ELF-1 (cell line): ENCODE measurements at regions not wholly inside any gene's neighbourhood (a gene's known extent, or its start where the extent isn't known, plus 50 kb on each side); places are given as distances from the start of the nearest gene placed in this dataset.
A peak's percentile ranks its signal among the peaks of the same experiment; 100 is the strongest.

Experiments
- DNase-seq: peaks from one replicate; pipeline ENCODE4 v3.0.0-alpha.2; 2016; ENCODE audit warnings: low read depth, low spot score

DNA sequence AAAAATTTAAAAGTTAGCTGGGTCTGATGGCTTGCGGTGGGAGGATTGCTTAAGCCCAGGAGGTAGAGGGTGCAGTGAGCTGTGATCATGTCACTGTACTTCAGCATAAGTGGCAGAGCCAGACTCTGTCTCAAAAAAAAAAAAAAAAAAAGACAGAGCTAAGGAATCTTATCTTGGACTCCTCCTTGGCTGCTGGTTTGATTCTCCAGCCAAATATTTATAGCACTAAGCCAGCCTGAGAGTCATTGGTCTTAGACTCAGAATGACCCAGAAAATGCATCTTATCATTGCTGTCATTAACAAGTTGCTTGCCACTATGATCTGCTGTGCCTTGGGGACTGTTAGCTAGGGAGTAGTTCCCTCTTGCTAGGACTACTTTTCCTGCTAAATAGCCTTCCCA lies 164.7 kb downstream of the GNAT3 start:
- DNase-seq = no peak

DNA sequence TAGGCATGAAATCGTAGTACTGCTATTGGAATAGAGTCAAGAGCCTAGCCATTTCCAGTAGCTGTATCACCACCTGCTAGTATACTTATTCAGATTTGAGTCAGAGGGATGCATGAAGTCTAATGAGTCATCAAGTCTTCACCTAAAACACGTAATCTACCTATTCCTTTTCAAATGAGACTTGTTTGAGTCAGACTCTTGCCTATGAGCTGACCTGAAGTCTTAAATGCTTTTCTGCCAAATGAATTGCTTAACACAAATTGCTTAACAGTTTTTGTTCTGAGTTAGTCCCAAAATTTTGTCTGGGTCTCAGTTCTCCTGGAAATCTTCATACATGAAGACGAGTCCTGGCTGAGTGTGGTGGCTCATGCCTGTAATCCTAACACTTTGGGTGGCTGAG lies 165.2 kb downstream of the GNAT3 start:
- no peak for DNase-seq

DNA sequence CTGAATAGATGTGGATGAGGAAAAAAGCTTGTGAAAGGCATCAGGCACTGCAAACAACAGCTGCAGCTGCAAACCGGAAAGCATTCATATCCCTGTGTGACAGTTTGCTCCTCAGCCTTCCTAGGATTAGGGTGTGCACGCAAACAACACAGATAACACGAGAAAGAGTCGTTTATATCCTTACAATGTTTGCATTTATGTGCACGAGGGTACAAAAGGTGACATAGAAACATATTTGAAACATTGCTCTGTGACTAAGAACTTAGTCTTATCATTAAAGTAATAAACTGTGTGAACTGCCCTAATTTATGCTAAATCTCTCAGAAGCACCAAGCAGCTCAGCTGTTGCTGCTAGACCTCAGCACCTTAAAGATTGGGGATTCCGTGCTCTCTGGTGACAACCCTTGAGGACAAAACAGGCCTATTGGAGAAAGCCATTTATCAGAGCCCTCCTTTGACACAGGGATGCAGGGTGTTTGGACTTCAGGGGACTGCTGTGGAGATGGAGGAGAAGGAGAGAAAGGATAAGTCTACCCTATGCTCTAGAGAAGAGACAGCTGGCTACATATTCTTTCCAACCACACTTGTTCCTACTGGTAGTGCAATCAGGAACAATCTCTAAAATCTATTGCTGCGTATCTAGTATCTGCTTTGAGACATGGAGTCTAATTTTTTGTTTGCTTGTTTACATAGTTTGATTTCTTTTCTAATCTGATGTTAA lies 176.2 kb downstream of the GNAT3 start:
- no peak for DNase-seq

DNA sequence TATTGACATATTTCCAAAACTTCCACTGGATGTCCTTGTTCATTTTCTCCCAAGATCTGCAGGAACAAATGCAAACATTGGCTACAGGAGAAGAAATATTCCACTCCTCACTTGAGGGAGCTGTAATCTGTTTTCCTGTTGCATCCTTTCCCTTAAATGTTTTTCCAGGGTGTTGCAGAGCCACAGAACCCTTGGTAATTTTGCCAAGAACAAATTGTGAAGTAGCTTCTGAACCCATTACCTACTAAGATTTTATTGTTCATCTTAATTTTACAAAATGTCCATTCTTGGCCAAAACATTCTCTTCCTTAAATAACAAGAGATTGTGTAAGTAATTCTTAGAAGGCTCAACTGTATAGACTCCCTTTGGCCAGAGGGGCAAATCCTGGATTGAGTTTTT lies 177.0 kb downstream of the GNAT3 start:
- DNase-seq = no peak

DNA sequence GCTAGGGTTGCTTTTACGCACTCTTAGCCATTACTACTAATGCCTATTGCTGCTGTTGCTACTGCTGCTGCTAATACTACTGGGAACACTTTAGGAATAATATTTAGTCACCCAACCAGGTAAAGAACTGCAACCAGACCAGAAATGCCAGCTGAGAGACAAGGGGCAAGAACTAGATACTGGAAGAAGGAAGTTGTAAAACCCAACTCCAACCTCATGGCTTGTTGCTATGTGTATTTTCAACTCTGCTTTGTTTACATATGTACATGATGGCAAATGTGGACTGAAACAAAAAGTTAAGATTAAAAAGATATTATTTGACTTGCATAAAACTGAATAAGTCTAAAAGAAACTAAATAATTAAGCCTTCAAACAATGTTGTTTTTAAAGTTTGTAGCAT lies 177.7 kb downstream of the GNAT3 start:
- no peak for DNase-seq

DNA sequence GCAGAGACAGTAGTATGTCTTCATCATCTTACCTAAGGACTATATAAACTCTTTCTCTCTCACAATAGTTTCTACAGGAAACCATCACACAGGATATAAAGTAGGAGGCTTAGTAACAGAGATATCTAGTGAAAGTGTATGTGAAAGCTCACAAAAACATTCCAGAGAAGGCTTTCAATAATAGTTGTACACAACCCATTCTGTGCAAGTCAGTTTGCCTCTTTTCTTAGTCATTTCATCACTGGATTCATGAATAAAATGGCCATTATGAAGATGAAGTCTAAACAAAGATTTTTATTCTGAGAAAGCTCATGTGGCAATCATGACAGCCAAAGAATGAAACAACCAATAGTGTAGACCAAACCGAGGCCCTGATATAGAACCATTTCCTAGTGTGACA lies 178.8 kb downstream of the GNAT3 start:
- DNase-seq = no peak

DNA sequence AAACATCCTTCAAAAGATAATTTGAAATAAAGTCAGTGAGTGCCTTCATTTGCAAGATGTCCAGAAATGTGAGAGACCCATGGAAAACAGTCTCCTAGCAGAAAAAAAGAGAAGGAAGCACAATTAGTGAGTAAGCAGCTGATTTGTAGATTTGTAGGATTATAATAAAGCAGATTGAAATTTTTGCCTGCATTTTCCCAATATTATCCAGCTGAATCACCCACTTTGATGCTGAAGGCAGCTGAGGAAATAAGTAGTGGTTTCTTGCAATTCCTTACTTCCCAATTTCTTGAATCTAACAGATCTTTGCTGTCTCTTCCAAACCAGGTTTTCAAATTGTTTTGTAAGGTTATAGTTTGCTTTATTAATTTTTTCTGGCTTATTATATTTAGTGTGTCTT lies 181.4 kb downstream of the GNAT3 start:
- DNase-seq = no peak

DNA sequence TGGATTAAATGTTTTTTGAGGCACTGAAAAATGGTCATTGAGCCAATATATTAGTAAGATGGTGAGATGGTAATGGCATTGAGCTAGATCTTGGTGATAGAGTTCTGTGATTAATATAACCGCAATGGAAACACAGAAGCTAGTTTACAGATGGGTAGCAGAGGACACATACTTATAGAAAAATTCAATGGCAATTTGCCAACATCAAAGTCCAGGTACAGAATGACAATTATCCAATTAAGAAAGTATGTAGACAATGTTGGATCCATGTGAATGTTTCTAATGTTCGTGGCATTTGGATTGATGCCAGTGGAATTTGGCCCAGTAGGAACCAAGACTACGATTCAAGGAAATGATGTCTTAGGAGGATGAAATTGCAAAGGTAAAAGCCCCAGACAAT lies 187.8 kb downstream of the GNAT3 start:
- DNase-seq = no peak

DNA sequence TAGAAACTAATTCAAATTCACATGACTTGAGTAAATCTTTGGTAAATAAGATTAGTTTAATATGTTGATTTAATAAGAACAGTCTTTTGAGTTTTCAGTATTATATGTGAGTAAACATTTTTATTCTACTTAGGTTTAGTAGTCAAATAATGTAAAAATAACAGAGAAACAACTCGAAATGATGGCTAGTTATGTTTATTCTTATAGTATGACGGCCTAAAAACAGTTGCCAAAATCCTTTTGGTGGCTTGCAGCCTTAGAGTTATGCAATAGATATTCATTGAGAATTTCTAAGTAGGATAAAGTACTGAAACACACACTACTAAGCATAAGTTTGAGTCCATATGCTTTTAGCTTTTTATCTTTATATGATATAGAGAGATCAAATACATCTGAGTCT lies 184.8 kb downstream of the GNAI1 start:
- no peak for DNase-seq

DNA sequence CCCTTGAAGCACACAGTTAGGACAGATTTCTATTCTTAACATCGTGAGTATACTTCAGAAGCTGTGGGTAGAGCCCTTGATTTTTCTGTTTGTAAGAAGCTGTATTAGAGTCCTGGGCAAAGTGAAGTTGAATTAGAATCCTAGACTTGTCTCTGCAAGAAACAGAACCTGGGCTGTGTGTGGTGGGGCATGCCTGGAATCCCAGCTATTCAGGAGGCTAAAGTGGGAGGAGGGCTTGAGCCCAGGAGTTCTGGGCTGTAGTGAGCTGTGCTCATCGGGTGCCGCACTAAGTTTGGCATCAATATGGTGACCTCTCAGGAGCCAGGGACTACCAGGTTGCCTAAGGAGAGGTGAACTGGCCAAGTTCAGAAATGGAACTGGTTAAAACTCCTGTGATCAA lies 183.4 kb downstream of the GNAI1 start:
- DNase-seq = peak; percentile 14

DNA sequence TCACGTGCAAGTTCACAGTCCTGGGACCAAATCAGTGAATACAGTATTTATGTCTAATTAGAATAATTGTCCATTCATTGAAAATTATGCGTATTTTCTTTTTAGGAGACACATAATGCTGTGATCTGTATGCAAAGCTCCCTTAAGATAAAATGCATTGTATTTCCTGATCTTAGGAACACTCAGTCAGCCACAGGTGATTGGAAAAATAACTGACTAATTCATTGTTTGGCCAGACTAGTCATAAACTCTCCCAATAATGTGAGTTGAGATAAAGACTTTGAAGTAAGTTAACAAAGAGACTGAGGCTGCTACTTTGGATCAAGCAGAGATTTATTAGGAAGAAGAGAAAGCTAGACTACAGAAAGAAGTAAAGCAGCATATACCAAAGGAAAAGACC lies 182.2 kb downstream of the GNAI1 start:
- DNase-seq = no peak

DNA sequence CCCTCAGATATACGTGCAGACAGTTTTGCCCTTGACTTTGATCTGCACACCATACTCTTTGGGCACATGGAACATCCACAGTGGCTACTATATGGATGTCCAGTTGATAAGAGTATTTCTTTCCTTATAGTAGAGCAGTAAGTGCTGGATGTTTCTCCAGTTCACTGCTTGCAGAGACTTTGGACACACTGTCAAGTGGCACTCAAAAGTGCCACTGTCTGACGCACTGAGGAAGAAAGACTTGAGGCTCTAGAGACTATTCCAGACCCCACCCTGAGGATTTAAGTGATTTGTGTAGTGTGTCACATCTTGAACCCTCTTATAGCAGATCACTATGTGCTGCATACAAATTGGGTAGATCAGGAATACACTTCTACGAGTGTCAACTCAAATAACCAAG lies 179.1 kb downstream of the GNAI1 start:
- DNase-seq = no peak

DNA sequence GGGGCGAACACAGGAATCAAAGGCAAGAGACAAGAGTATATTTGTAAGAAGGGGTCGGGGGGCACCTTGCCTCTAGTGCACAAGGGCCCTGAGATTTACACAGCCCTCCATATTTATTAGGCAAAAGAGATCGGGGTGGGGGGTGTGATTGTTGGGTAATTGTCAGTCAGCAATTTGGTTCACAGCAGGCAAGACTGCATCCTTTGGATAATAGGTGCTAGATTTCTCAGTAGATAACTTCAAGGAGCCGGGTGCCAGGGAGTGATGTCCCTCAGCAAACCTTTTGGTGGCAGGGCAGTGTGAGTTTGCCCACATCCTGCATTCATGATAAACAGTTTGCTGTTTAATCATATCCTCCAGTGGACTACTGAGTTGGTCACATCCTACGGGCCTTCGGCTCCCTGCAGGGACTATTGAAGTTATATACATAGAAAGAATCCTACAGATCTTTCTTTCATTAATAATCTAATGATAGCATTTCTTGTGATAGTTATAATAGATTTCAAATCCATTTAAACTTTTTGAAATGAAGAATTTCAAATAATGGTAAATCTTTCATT lies 178.5 kb downstream of the GNAI1 start:
- no peak for DNase-seq

DNA sequence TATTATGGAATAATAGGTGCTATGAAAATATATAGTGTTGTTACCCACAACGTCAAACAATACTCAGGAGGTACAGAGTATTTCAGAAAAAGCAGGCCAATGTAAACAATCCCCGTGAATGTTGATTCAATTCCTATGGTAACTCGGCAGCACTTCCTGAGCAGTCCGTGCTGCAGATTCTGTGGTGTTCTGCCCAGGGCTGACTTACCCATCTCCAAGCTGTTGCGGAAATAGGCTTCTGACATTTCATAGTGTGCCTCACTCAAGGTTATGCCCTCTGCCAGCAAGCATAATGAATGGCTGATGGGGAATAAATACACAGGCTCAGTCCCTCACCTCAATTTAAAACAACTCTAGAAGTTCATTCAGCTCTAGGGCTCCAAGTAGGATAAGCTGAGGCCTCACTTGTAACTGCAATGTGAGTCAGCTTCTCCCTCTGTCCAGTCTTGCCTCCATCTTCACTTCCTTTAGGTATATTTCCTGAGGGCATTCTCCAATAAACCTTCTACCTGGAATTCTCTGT lies 177.6 kb downstream of the GNAI1 start:
- DNase-seq = no peak

DNA sequence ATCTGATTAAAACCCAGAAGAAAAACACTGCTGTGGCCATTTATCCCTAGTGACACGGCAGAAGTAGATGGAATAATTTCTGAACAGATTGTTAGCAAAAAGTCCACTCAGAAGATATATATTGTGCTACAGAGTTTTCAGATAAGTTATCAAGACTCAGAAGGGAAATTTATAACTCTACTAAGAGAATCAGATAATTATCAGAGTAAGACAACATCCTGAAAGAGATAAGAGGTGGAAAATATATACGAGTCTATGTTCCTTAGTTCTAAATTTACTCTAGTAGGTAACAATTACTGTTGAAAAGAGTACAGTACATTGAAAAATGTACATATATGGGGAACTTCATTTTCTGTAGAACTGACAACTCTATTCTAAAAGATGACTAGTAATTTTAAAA lies 176.7 kb downstream of the GNAI1 start:
- no peak for DNase-seq

DNA sequence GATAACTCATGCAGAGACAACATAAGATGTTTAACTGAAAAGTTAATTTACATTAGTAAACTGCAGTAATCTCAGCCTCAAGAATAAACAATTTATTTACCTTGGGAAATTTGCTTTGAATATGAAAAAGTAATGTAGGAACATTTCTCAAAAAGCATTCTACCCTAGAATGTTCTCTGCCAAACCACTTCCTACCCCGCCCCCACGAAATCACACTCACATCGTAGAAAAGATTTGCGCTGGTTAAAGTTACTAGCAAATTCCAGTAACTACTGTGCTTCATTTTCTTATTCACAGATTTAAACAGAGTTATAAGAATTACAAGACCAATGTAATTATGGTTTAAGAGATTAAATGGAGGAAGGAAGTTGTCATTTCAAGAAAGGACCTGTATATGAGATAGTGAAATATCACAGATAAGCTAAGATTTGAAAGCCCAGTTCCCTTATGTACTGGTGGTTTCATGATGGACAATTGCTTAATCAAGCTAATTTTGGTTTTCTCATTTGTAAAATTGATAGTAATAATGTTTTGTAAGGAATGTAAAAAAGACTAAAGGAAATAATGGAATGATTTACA lies 175.4 kb downstream of the GNAI1 start:
- no peak for DNase-seq

DNA sequence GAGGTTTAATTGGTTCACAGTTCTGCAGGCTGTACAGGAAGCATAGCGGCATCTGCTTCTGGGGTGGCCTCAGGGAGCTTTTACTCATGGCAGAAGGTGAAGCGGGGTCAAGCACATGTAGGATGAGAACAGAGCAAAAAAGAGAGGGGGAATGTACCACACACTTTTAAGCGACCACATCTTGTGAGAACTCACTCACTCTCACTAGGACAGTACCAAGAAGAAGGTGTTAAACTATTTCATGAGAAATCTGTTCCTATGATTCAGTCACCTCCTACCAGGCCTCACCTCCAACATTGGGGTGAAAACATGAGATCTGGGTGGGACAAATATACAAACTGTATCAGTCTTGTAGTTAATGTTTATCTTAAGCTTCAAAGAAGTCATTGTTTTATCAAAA lies 174.7 kb downstream of the GNAI1 start:
- DNase-seq = no peak

DNA sequence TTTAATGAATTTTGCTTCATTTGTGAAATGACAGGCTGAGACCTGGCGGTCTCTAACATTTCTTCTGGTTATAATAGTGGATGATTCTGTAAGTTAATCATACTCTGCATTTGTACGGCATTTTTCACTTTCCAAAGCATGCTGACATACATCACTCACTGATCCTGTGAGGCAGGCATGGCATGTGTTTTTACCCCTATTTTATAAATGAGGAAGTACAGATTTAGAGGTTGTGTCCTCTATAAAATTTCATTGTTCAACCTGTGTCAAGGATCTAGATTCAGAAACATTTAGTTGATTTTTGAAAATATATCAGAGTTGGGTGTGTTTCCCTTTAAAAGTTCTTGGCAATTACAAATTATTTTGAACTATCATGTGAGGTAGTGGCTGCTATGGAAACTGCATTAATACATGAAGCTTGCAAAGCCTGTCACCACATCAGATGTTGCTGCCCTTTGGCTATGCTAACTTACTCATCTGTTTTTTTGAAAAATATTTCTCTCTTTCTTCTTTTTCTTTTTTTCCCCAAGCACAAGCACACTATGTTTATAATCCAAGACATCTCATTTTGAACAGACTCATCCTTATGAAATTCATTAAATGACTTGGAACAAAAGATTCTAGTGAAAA lies 172.7 kb downstream of the GNAI1 start:
- DNase-seq = no peak

DNA sequence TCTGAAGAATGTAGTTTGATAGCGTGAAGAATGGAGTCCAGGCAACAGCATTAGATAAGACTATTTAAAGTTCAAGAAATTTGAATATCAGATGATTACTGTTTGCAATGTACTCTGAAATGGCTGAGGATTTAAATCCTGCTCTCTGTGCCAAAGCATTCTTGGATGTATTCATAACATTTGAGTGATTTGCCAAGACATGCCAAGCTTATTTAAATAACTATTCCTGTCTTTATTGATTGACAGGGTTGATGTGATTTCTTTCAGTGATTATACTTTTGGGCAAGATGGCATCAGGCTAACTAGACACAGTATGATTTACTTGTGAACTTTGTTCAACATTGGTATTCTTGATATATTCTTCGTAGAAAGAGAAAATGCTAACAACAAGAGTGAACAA lies 168.7 kb downstream of the GNAI1 start:
- no peak for DNase-seq

DNA sequence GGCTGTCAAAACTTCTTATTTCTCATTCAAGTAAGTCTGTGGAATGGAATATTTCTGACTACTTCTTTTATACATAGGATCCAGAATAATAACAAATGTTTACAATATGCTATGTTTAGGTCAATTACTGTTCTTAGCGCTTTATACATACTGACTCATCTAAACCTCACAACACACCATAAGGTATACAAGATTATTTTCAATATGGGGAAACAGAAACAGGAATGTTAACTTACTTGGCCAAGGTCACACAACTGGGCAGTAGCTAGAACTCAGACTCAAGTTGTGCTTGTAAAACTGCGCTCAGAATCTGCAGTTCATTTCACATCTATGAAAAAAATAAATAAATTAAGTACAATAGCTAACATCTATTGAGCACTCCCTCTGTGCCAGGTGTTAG lies 168.0 kb downstream of the GNAI1 start:
- DNase-seq = no peak

DNA sequence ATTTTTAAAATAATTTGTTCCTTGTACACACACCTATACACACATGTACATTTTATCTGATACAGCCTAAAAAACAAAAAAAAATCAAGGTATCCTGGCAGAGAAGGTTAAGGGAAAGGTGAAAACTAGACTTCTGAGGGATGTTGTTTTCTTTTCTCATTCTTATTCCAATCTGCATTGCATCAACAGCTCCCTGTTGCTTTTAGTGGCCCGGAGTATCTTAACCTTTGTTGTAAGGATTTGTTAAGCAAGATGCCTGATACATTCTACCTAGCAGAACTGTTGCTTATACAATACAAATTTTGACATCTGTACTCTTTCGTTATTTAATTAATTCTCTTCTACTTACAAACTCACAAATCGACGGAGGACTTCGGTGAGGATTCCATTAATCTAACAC lies 167.4 kb downstream of the GNAI1 start:
- no peak for DNase-seq

DNA sequence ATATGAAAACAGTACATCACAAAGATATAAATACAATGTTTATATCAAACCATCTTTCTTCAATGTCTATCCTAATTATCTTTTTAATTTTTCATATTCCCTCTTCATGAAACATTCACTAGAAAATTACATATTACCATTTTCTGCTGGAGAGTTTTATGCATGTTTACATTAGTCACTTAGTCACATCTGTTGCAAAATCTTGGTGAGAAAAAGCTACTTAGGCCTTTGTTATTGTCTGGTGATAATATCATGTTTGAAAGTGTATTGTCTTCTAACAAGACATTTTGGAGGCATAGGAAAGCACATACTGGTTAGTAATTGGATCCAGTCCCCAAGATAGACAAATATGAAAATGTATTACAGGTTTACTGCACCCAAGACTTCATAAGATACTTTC lies 163.6 kb downstream of the GNAI1 start:
- no peak for DNase-seq

DNA sequence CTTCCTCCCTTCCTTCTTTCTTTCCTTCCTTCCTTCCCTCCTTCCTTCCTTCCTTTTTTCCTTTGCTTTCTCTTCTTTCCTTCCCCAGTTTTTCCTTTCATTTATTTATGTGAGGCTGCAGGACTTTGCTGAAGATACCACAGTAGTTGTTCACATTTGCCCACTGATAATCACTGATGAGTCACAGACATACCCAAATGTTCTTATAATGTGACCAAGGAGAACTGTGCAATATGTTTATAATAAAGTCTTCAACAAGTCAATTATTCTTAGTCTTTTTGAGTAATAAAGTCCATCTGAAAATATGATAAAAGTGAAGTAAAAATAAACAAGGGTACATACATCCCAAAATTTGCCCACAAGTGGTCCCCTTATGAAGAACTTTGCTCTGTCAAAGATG lies 159.7 kb downstream of the GNAI1 start:
- no peak for DNase-seq
